ENCODE measurements at regions not wholly inside any gene's neighbourhood (a gene's known extent, or its start where the extent isn't known, plus 50 kb on each side); places are given as distances from the start of the nearest gene placed in this dataset.

DNA sequence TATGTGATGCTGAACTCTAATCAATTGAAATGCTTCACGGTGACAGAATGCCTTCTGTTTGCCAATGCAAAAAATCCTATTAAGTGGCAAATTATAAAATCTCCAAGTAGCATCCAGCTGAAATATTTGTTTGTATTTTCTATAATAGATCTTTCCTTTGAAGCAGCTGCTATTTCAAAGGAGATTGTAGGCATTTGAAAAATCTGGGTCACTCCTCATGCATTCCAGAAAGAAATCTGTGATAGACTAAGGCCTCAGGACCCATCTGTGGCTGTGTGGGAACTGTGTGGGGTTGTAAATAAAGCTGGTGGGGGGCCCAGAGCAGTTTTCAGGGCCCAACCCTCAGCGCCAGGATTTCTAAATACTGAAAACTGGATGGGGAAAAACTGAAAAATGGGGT lies 216.9 kb upstream of the ARG1 start:
- H3K27me3 ChIP-seq (ENCODE audit: insufficient read depth, low read length) = no peaks in the 10 kb centered on the region
- no peaks in the 10 kb centered on the region for H3K9me2 ChIP-seq (ENCODE audit: low read depth, low read length)
- H3K9ac ChIP-seq (ENCODE audit: low read length) = no peak overlapping the region
- no peaks in the 10 kb centered on the region for H3K9me3 ChIP-seq (ENCODE audit: low read length)
- no peaks in the 10 kb centered on the region for H3K36me3 ChIP-seq (ENCODE audit: insufficient read depth, low read length)
- H3K4me1 ChIP-seq (ENCODE audit: insufficient read depth, low read length, severe bottlenecking) = no peaks in the 10 kb centered on the region
- no peaks in the 10 kb centered on the region for H3F3A ChIP-seq (ENCODE audit: insufficient read depth, low read length)
- H3K4me3 ChIP-seq (ENCODE audit: low read depth, low read length, poor library complexity, severe bottlenecking) = no peak overlapping the region
- H3K4me2 ChIP-seq (ENCODE audit: low read length) = no peak overlapping the region
- H3K27ac ChIP-seq (ENCODE audit: low read depth, low read length, poor library complexity, severe bottlenecking) = no peak overlapping the region
- H3K79me2 ChIP-seq (ENCODE audit: insufficient read depth, low read length) = no peaks in the 10 kb centered on the region
- no peaks in the 10 kb centered on the region for H4K20me1 ChIP-seq (ENCODE audit: insufficient read depth, low read length)
- H2AFZ ChIP-seq (ENCODE audit: low read length) = no peak overlapping the region
- TF ChIP-seq, protein P1, sequence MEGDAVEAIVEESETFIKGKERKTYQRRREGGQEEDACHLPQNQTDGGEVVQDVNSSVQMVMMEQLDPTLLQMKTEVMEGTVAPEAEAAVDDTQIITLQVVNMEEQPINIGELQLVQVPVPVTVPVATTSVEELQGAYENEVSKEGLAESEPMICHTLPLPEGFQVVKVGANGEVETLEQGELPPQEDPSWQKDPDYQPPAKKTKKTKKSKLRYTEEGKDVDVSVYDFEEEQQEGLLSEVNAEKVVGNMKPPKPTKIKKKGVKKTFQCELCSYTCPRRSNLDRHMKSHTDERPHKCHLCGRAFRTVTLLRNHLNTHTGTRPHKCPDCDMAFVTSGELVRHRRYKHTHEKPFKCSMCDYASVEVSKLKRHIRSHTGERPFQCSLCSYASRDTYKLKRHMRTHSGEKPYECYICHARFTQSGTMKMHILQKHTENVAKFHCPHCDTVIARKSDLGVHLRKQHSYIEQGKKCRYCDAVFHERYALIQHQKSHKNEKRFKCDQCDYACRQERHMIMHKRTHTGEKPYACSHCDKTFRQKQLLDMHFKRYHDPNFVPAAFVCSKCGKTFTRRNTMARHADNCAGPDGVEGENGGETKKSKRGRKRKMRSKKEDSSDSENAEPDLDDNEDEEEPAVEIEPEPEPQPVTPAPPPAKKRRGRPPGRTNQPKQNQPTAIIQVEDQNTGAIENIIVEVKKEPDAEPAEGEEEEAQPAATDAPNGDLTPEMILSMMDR (IDR thresholded peaks at IDR 0.05; ENCODE audit: low read length) = no peak
- TF ChIP-seq EZH2 (IDR thresholded peaks at IDR 0.05; ENCODE audit: borderline replicate concordance, low read length) = no peak

DNA sequence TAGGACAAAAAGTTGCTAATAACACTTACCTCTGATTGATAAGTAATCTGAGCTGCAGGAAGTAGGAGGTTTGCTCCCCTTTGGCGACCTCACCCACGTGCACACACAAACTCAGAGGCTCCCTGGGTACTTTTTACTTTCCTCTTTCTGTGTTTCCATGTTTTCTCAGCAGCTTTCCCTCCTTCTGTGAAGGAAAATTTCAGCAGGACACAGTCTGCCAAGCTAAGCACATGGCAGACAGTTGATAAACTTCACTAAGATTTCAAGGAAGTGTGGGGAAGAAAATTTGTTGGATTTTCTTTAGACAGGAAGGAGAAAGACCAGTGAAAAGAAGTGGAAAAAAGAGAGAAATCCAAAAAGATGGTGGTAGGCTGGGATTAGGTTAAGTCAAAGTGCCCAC lies 215.5 kb upstream of the ARG1 start:
- Histone ChIP-seq H3K4me2 (ENCODE audit: low read length) (no peak overlapping the region), H3K9me2 (ENCODE audit: low read depth, low read length) (no peaks in the 10 kb centered on the region), H3K4me3 (ENCODE audit: low read depth, low read length, poor library complexity, severe bottlenecking) (no peak overlapping the region), H3K36me3 (ENCODE audit: insufficient read depth, low read length) (no peaks in the 10 kb centered on the region), H2AFZ (ENCODE audit: low read length) (no peak overlapping the region), H3F3A (ENCODE audit: insufficient read depth, low read length) (no peaks in the 10 kb centered on the region), H3K79me2 (ENCODE audit: insufficient read depth, low read length) (no peaks in the 10 kb centered on the region), H3K9me3 (ENCODE audit: low read length) (no peaks in the 10 kb centered on the region), H3K27me3 (ENCODE audit: insufficient read depth, low read length) (no peaks in the 10 kb centered on the region), H3K9ac (ENCODE audit: low read length) (no peak overlapping the region), H4K20me1 (ENCODE audit: insufficient read depth, low read length) (no peaks in the 10 kb centered on the region), H3K4me1 (ENCODE audit: insufficient read depth, low read length, severe bottlenecking) (no peaks in the 10 kb centered on the region), H3K27ac (ENCODE audit: low read depth, low read length, poor library complexity, severe bottlenecking) (no peak overlapping the region)
- no peak for TF ChIP-seq EZH2 (IDR thresholded peaks at IDR 0.05; ENCODE audit: borderline replicate concordance, low read length)
- TF ChIP-seq, protein P1 (IDR thresholded peaks at IDR 0.05; ENCODE audit: low read length) = no peak

DNA sequence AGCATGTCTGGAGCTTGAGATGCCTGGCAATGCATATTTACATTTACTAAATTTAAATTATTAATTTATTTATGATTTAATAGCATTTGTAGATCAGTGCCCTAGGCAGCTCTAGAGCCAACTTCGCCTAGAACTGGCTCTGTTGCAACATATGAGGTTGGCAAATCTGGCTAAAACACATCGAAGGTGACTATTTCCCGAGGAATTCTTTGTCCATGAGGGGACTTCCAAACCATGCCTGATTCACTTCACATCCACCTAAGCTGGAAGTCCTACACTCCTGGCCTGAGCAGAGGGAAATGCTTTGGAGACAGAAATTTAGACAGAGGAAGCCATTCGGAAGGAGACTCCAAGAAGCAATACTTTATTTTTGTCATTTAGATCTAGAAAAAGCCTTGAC lies 211.0 kb upstream of the ARG1 start:
- Histone ChIP-seq H3K9me2 (ENCODE audit: low read depth, low read length) (no peaks in the 10 kb centered on the region), H3K27me3 (ENCODE audit: insufficient read depth, low read length) (no peaks in the 10 kb centered on the region), H3K9me3 (ENCODE audit: low read length) (no peaks in the 10 kb centered on the region), H3K9ac (ENCODE audit: low read length) (no peak overlapping the region), H3K4me1 (ENCODE audit: insufficient read depth, low read length, severe bottlenecking) (peaks cover 12% of the 10 kb centered on the region), H3K4me2 (ENCODE audit: low read length) (no peak overlapping the region), H3K27ac (ENCODE audit: low read depth, low read length, poor library complexity, severe bottlenecking) (no peak overlapping the region), H4K20me1 (ENCODE audit: insufficient read depth, low read length) (no peaks in the 10 kb centered on the region), H3F3A (ENCODE audit: insufficient read depth, low read length) (no peaks in the 10 kb centered on the region), H3K4me3 (ENCODE audit: low read depth, low read length, poor library complexity, severe bottlenecking) (no peak overlapping the region), H3K79me2 (ENCODE audit: insufficient read depth, low read length) (no peaks in the 10 kb centered on the region), H3K36me3 (ENCODE audit: insufficient read depth, low read length) (no peaks in the 10 kb centered on the region), H2AFZ (ENCODE audit: low read length) (no peak overlapping the region)
- TF ChIP-seq EZH2 (IDR thresholded peaks at IDR 0.05; ENCODE audit: borderline replicate concordance, low read length) = no peak
- TF ChIP-seq, protein P1 (IDR thresholded peaks at IDR 0.05; ENCODE audit: low read length) = no peak

All from OCI-LY1 (cell line).